BLaER1 (cell line): ENCODE measurements at regions not wholly inside any gene's neighbourhood (a gene's known extent, or its start where the extent isn't known, plus 50 kb on each side); places are given as distances from the start of the nearest gene placed in this dataset.
"Not testable (repeated sequence)": the region's sequence is repeated elsewhere in the genome, so short reads cannot be mapped to it uniquely, and the experiment has no call there.

ENCODE experiments used
- H3K27ac ChIP-seq: shearing (Covaris generic); formaldehyde crosslinking; 2 replicates; pipeline ENCODE4 v1.8.1; 2022
- H3K27me3 ChIP-seq: shearing (Covaris generic); formaldehyde crosslinking; 2 replicates; pipeline ENCODE4 v1.8.1; 2022
- H3K36me3 ChIP-seq: shearing (Covaris generic); formaldehyde crosslinking; 2 replicates; pipeline ENCODE4 v1.8.1; 2022
- H3K4me1 ChIP-seq: shearing (Covaris generic); formaldehyde crosslinking; 2 replicates; pipeline ENCODE4 v1.8.1; 2022
- H3K4me2 ChIP-seq: shearing (Covaris generic); formaldehyde crosslinking; 2 replicates; pipeline ENCODE4 v1.8.1; 2022
- H3K4me3 ChIP-seq: shearing (Covaris generic); formaldehyde crosslinking; 2 replicates; pipeline ENCODE4 v1.8.1; 2022
- H3K9ac ChIP-seq: shearing (Covaris generic); formaldehyde crosslinking; 2 replicates; pipeline ENCODE4 v1.8.1; 2022
- H3K9me3 ChIP-seq: shearing (Covaris generic); formaldehyde crosslinking; 2 replicates; pipeline ENCODE4 v1.8.1; 2022
- H4K20me1 ChIP-seq: shearing (Covaris generic); formaldehyde crosslinking; 2 replicates; pipeline ENCODE4 v1.8.1; 2022
- Cebpa-rat ChIP-seq: shearing (Covaris generic); IDR thresholded peaks from 2 replicates; pipeline ENCODE4 v1.8.1; 2022

GRCh38 chr1:213523781-213524398 is 463.9 kb upstream of the PROX1 start:
- Histone ChIP-seq H3K9me3 (peaks cover 23% of the 10 kb centered on the region), H3K9ac (no peak overlapping the region), H4K20me1 (no peaks in the 10 kb centered on the region), H3K4me1 (no peaks in the 10 kb centered on the region), H3K27me3 (no peaks in the 10 kb centered on the region), H3K27ac (no peak overlapping the region), H3K4me2 (no peak overlapping the region), H3K4me3 (no peak overlapping the region), H3K36me3 (no peaks in the 10 kb centered on the region)
- no peak for TF ChIP-seq Cebpa-rat

- H4K20me1 ChIP-seq: no peaks in the 10 kb centered on the region
- H3K9ac ChIP-seq: no peak overlapping the region
- no peak for TF ChIP-seq Cebpa-rat
- no peaks in the 10 kb centered on the region for H3K4me1 ChIP-seq
- H3K4me3 ChIP-seq: no peak overlapping the region
- peaks cover 20% of the 10 kb centered on the region for H3K9me3 ChIP-seq
- no peaks in the 10 kb centered on the region for H3K27me3 ChIP-seq
- H3K36me3 ChIP-seq: no peaks in the 10 kb centered on the region
- no peak overlapping the region for H3K4me2 ChIP-seq
- H3K27ac ChIP-seq: no peak overlapping the region
Observed at GRCh38 chr1:213526306-213526705, 461.5 kb upstream of the PROX1 start.

GRCh38 chr1:213530611-213531320 is 457.0 kb upstream of the PROX1 start:
- Histone ChIP-seq H3K9ac (no peak overlapping the region), H3K4me1 (no peaks in the 10 kb centered on the region), H3K9me3 (no peaks in the 10 kb centered on the region), H3K27ac (no peak overlapping the region), H3K4me3 (no peak overlapping the region), H3K27me3 (no peaks in the 10 kb centered on the region), H3K36me3 (no peaks in the 10 kb centered on the region), H4K20me1 (no peaks in the 10 kb centered on the region), H3K4me2 (no peak overlapping the region)
- no peak for TF ChIP-seq Cebpa-rat

- no peaks in the 10 kb centered on the region for H3K4me1 ChIP-seq
- H3K9ac ChIP-seq: no peak overlapping the region
- H3K4me3 ChIP-seq: no peak overlapping the region
- no peak overlapping the region for H3K27ac ChIP-seq
- no peaks in the 10 kb centered on the region for H3K27me3 ChIP-seq
- H3K36me3 ChIP-seq: no peaks in the 10 kb centered on the region
- H4K20me1 ChIP-seq: no peaks in the 10 kb centered on the region
- no peak overlapping the region for H3K4me2 ChIP-seq
- no peaks in the 10 kb centered on the region for H3K9me3 ChIP-seq
- TF ChIP-seq Cebpa-rat: no peak
Observed at GRCh38 chr1:213531369-213532310, 456.1 kb upstream of the PROX1 start.

GRCh38 chr1:213533125-213533524 is 454.6 kb upstream of the PROX1 start:
- no peak overlapping the region for H3K4me2 ChIP-seq
- no peak for TF ChIP-seq Cebpa-rat
- H3K4me1 ChIP-seq: no peaks in the 10 kb centered on the region
- no peaks in the 10 kb centered on the region for H3K9me3 ChIP-seq
- no peak overlapping the region for H3K9ac ChIP-seq
- H3K36me3 ChIP-seq: no peaks in the 10 kb centered on the region
- H4K20me1 ChIP-seq: no peaks in the 10 kb centered on the region
- no peaks in the 10 kb centered on the region for H3K27me3 ChIP-seq
- no peak overlapping the region for H3K4me3 ChIP-seq
- no peak overlapping the region for H3K27ac ChIP-seq

GRCh38 chr1:213535679-213536078 is 452.1 kb upstream of the PROX1 start:
- Histone ChIP-seq H4K20me1 (no peaks in the 10 kb centered on the region), H3K9ac (no peak overlapping the region), H3K36me3 (no peaks in the 10 kb centered on the region), H3K4me2 (no peak overlapping the region), H3K4me1 (no peaks in the 10 kb centered on the region), H3K27me3 (no peaks in the 10 kb centered on the region), H3K27ac (no peak overlapping the region), H3K4me3 (no peak overlapping the region), H3K9me3 (no peaks in the 10 kb centered on the region)
- no peak for TF ChIP-seq Cebpa-rat

GRCh38 chr1:213538251-213538650 is 449.5 kb upstream of the PROX1 start:
- no peak overlapping the region for H3K4me3 ChIP-seq
- H3K36me3 ChIP-seq: no peaks in the 10 kb centered on the region
- no peaks in the 10 kb centered on the region for H3K4me1 ChIP-seq
- no peaks in the 10 kb centered on the region for H3K9me3 ChIP-seq
- H3K4me2 ChIP-seq: no peak overlapping the region
- H4K20me1 ChIP-seq: no peaks in the 10 kb centered on the region
- TF ChIP-seq Cebpa-rat: no peak
- H3K27ac ChIP-seq: no peak overlapping the region
- no peaks in the 10 kb centered on the region for H3K27me3 ChIP-seq
- H3K9ac ChIP-seq: no peak overlapping the region

GRCh38 chr1:213539464-213539863 is 448.3 kb upstream of the PROX1 start:
- Histone ChIP-seq H3K9ac (no peak overlapping the region), H3K4me2 (no peak overlapping the region), H3K4me3 (no peak overlapping the region), H3K4me1 (no peaks in the 10 kb centered on the region), H3K27me3 (no peaks in the 10 kb centered on the region), H3K36me3 (no peaks in the 10 kb centered on the region), H3K27ac (no peak overlapping the region), H4K20me1 (no peaks in the 10 kb centered on the region), H3K9me3 (no peaks in the 10 kb centered on the region)
- no peak for TF ChIP-seq Cebpa-rat

- Histone ChIP-seq H3K4me2 (no peak overlapping the region), H3K9ac (no peak overlapping the region), H3K4me1 (no peaks in the 10 kb centered on the region), H3K27ac (no peak overlapping the region), H3K4me3 (no peak overlapping the region), H4K20me1 (no peaks in the 10 kb centered on the region), H3K9me3 (no peaks in the 10 kb centered on the region), H3K36me3 (no peaks in the 10 kb centered on the region), H3K27me3 (no peaks in the 10 kb centered on the region)
- TF ChIP-seq Cebpa-rat: no peak
Observed at GRCh38 chr1:213541641-213542040, 446.1 kb upstream of the PROX1 start.

- H3K27me3 ChIP-seq, H3K27ac ChIP-seq, H3K36me3 ChIP-seq: not testable (repeated sequence)
Observed at GRCh38 chr1:213545181-213545580, 442.6 kb upstream of the PROX1 start.

More at GRCh38 chr1:213545181-213545580, 442.6 kb upstream of the PROX1 start:
- not testable (repeated sequence) for H3K4me1 ChIP-seq, H3K4me2 ChIP-seq, H3K4me3 ChIP-seq, H3K9me3 ChIP-seq, H3K9ac ChIP-seq, H4K20me1 ChIP-seq
